OCI-LY7 (cell line): ENCODE measurements at regions not wholly inside any gene's neighbourhood (a gene's known extent, or its start where the extent isn't known, plus 50 kb on each side); places are given as distances from the start of the nearest gene placed in this dataset.

Source experiments
- BruUV-seq: library from RNA; stranded (reverse); fragments of 400-500 nt; replicated peaks from 2 replicates; lab custom pipeline; 2021; lab: Mats Ljungman, UMichigan
- CTCF ChIA-PET: fragments of 300-600 bp; sonication (Branson Sonifier 250); formaldehyde crosslinking; loops from one replicate; lab custom pipeline; 2022; ENCODE audit warnings: antibody characterized with exemption; ENCODE audit not compliant: unreplicated experiment; lab: Charles Lee
- POLR2A ChIA-PET: fragments of 300-600 bp; sonication (Branson Sonifier 250); formaldehyde crosslinking; loops from one replicate; lab custom pipeline; 2022; ENCODE audit warnings: antibody characterized with exemption; lab: Charles Lee
- DNase-seq: peaks from one replicate; pipeline ENCODE4 v3.0.0-alpha.2; 2015; ENCODE audit warnings: low spot score
- H2AFZ ChIP-seq: fragments of 200-600 bp; sonication (generic), shearing (Covaris generic); 2 replicates; pipeline ENCODE4 v1.6.1; 2014; ENCODE audit warnings: mild to moderate bottlenecking, antibody characterized with exemption, low read length, moderate library complexity
- H3K27ac ChIP-seq: fragments of 200-600 bp; sonication (generic); 2 replicates; pipeline ENCODE4 v1.5.1; 2014; ENCODE audit warnings: mixed run types, low read depth, mild to moderate bottlenecking, moderate library complexity, low read length, inconsistent platforms; ENCODE audit not compliant: poor library complexity, severe bottlenecking
- H3K36me3 ChIP-seq: fragments of 200-600 bp; sonication (generic); 2 replicates; pipeline ENCODE4 v1.6.1; 2014; ENCODE audit warnings: mild to moderate bottlenecking, antibody characterized with exemption, low read length, moderate library complexity, mixed read lengths; ENCODE audit not compliant: insufficient read depth
- H3K4me1 ChIP-seq: fragments of 200-600 bp; sonication (generic); 2 replicates; pipeline ENCODE4 v1.5.1; 2014; ENCODE audit warnings: mild to moderate bottlenecking, low read length; ENCODE audit not compliant: insufficient read depth, poor library complexity, severe bottlenecking
- H3K4me2 ChIP-seq: fragments of 200-600 bp; sonication (generic); 2 replicates; pipeline ENCODE4 v1.6.1; 2014; ENCODE audit warnings: mild to moderate bottlenecking, low read length
- H3K4me3 ChIP-seq: fragments of 200-600 bp; sonication (generic); 2 replicates; pipeline ENCODE4 v1.5.1; 2014; ENCODE audit warnings: mild to moderate bottlenecking, low read depth, low read length; ENCODE audit not compliant: poor library complexity, severe bottlenecking
- H3K79me2 ChIP-seq: fragments of 200-600 bp; sonication (generic); 2 replicates; pipeline ENCODE4 v1.6.1; 2016; ENCODE audit warnings: low read depth, mild to moderate bottlenecking, low read length, moderate library complexity, mixed read lengths; ENCODE audit not compliant: insufficient read depth
- H3K9me2 ChIP-seq: fragments of 200-600 bp; sonication (generic); 2 replicates; pipeline ENCODE4 v1.6.1; 2016; ENCODE audit warnings: mild to moderate bottlenecking, low read length, mixed read lengths; ENCODE audit not compliant: insufficient read depth
- H3K9me3 ChIP-seq: fragments of 200-600 bp; sonication (generic); 2 replicates; pipeline ENCODE4 v1.6.1; 2014; ENCODE audit warnings: mild to moderate bottlenecking, mixed run types, low read length, mixed read lengths
- H4K20me1 ChIP-seq: fragments of 200-600 bp; sonication (generic); 2 replicates; pipeline ENCODE4 v1.6.1; 2014; ENCODE audit warnings: mild to moderate bottlenecking, antibody characterized with exemption, low read length, moderate library complexity, mixed read lengths; ENCODE audit not compliant: insufficient read depth
- EZH2phosphoT487 ChIP-seq: fragments of 200-600 bp; sonication (generic); IDR thresholded peaks from 2 replicates; pipeline ENCODE4 v1.6.1; 2018; ENCODE audit warnings: low read depth, borderline replicate concordance, mild to moderate bottlenecking, mixed run types, antibody characterized with exemption, low read length, moderate library complexity, mixed read lengths
- intact Hi-C: fragments of 100-400 bp; cut with micrococcal nuclease; formaldehyde crosslinking; loops from one replicate; pipeline ENCODE4 v1.10.0; 2022; ENCODE audit not compliant: unreplicated experiment
- TF ChIP-seq, protein P1 (sequence below): fragments of 200-600 bp; sonication (generic); conservative IDR thresholded peaks from 2 replicates; pipeline ENCODE4 v1.5.1; 2014; ENCODE audit warnings: mild to moderate bottlenecking, antibody characterized with exemption, low read length, moderate library complexity, mixed read lengths

- Histone ChIP-seq H3K4me3 (no peak overlapping the region), H3K79me2 (no peaks in the 10 kb centered on the region), H3K4me1 (no peaks in the 10 kb centered on the region), H3K36me3 (no peaks in the 10 kb centered on the region), H3K9me2 (no peaks in the 10 kb centered on the region), H3K27ac (no peak overlapping the region), H4K20me1 (no peaks in the 10 kb centered on the region), H3K9me3 (no peaks in the 10 kb centered on the region), H2AFZ (no peak overlapping the region), H3K4me2 (no peak overlapping the region)
- no peak for TF ChIP-seq EZH2phosphoT487
- ChIA-PET POLR2A (interaction anchor here (0.5 kb wide), 1 partner anchor 526 kb away, joined by 4 read pairs; no protein-coding TSS in a partner anchor), CTCF (no interaction called here)
- intact Hi-C loops = no loop called here
- BruUV-seq = no TSS peak
- no peak for DNase-seq
Measured at GRCh38 chr1:9472386-9473031, 66.8 kb upstream of the SLC25A33 start.

GRCh38 chr1:9473032-9473807 lies 66.0 kb upstream of the SLC25A33 start:
- POLR2A ChIA-PET = interaction anchor here (0.5 kb wide), 1 partner anchor 67 kb away, joined by 3 read pairs; no protein-coding TSS in a partner anchor
- no TSS peak for BruUV-seq

GRCh38 chr1:9475061-9475627 lies 64.1 kb upstream of the SLC25A33 start:
- Histone ChIP-seq H3K9me3 (no peaks in the 10 kb centered on the region), H3K9me2 (no peaks in the 10 kb centered on the region), H3K4me3 (no peak overlapping the region), H2AFZ (no peak overlapping the region), H3K36me3 (no peaks in the 10 kb centered on the region), H3K27ac (no peak overlapping the region), H3K79me2 (no peaks in the 10 kb centered on the region), H3K4me2 (no peak overlapping the region), H3K4me1 (no peaks in the 10 kb centered on the region), H4K20me1 (no peaks in the 10 kb centered on the region)
- TF ChIP-seq EZH2phosphoT487 = no peak
- TF ChIP-seq, protein P1, sequence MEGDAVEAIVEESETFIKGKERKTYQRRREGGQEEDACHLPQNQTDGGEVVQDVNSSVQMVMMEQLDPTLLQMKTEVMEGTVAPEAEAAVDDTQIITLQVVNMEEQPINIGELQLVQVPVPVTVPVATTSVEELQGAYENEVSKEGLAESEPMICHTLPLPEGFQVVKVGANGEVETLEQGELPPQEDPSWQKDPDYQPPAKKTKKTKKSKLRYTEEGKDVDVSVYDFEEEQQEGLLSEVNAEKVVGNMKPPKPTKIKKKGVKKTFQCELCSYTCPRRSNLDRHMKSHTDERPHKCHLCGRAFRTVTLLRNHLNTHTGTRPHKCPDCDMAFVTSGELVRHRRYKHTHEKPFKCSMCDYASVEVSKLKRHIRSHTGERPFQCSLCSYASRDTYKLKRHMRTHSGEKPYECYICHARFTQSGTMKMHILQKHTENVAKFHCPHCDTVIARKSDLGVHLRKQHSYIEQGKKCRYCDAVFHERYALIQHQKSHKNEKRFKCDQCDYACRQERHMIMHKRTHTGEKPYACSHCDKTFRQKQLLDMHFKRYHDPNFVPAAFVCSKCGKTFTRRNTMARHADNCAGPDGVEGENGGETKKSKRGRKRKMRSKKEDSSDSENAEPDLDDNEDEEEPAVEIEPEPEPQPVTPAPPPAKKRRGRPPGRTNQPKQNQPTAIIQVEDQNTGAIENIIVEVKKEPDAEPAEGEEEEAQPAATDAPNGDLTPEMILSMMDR = no peak
- CTCF ChIA-PET = no interaction called here
- DNase-seq = no peak
- no TSS peak for BruUV-seq
- intact Hi-C loops = no loop called here
- POLR2A ChIA-PET = no interaction called here

More at GRCh38 chr1:9473032-9473807, 66.0 kb upstream of the SLC25A33 start:
- no peaks in the 10 kb centered on the region for H3K79me2 ChIP-seq
- no peak for DNase-seq
- no peaks in the 10 kb centered on the region for H3K9me2 ChIP-seq
- intact Hi-C loops = no loop called here
- no peak overlapping the region for H2AFZ ChIP-seq
- no peak overlapping the region for H3K4me3 ChIP-seq
- TF ChIP-seq EZH2phosphoT487 = no peak
- TF ChIP-seq, protein P1 = no peak
- H3K4me2 ChIP-seq = no peak overlapping the region
- no peaks in the 10 kb centered on the region for H3K36me3 ChIP-seq
- H3K9me3 ChIP-seq = no peaks in the 10 kb centered on the region
- H4K20me1 ChIP-seq = no peaks in the 10 kb centered on the region
- no peaks in the 10 kb centered on the region for H3K4me1 ChIP-seq
- CTCF ChIA-PET = no interaction called here
- H3K27ac ChIP-seq = no peak overlapping the region
